Nephron (organoid): ENCODE measurements at regions not wholly inside any gene's neighbourhood (a gene's known extent, or its start where the extent isn't known, plus 50 kb on each side); places are given as distances from the start of the nearest gene placed in this dataset.
"Not testable (repeated sequence)": the region's sequence is repeated elsewhere in the genome, so short reads cannot be mapped to it uniquely, and the experiment has no call there.

ENCODE experiments used
- H3K27ac Mint-ChIP-seq, 3 experiments: 2 replicates each; pipeline ENCODE4 v1.8.0; 2020; ENCODE audit warnings: mixed read lengths in 3 of 3, mild to moderate bottlenecking in 2 of 3, moderate library complexity in 1 of 3
- H3K27me3 Mint-ChIP-seq: 2 replicates; pipeline ENCODE4 v1.8.0; 2021; ENCODE audit warnings: low read depth, mild to moderate bottlenecking, moderate library complexity, mixed read lengths
- H3K36me3 Mint-ChIP-seq: 2 replicates; pipeline ENCODE4 v1.8.0; 2020; ENCODE audit warnings: low read depth, mixed read lengths
- H3K4me1 Mint-ChIP-seq: 2 replicates; pipeline ENCODE4 v1.8.0; 2020; ENCODE audit warnings: mixed read lengths
- H3K4me3 Mint-ChIP-seq, 3 experiments: 2 replicates each; pipeline ENCODE4 v1.8.0; 2020; ENCODE audit warnings: mild to moderate bottlenecking in 3 of 3, mixed read lengths in 3 of 3, moderate library complexity in 2 of 3
- H3K9me3 Mint-ChIP-seq: 2 replicates; pipeline ENCODE4 v1.8.0; 2020; ENCODE audit warnings: mixed read lengths
- CTCF ChIP-seq, 3 experiments: fragments of 200-600 bp; sonication (generic); IDR thresholded peaks; one replicate each; pipeline ENCODE4 v1.5.0; 2021; ENCODE audit warnings: antibody characterized with exemption in 3 of 3; ENCODE audit not compliant: unreplicated experiment in 3 of 3

DNA sequence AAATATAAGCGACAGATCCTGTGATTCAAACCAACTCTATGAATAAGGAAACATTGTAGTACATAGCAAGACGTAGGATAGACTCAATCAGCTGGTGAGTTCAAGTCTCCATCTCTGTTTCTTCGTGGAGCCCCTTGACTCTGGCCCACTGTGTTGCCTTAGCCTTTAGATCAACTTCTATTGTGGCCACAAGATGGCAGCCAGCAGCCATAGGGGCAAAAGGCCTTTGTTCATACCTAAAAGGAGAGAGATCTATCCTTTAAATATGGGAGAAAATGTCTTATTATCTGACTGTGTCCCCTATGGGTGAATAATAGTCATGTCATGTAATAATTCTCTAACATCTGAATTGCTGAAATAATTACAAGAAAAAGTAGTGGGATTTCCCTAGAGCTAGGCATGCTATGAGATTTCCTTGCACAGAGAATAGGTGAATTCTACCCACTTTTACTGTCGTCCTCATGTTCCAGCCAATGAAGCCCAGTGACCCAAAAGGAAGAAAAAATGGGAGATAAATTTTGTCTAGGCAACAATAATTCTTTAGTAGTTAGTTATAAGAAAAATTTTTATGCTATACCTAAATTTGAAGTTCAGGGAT, 129.4 kb downstream of the PCDH20 start:
- Mint-ChIP-seq H3K4me1 (no peaks in the 10 kb centered on the region), H3K9me3 (no peaks in the 10 kb centered on the region), H3K27me3 (no peaks in the 10 kb centered on the region), H3K4me3 (no peak overlapping the region), H3K36me3 (no peaks in the 10 kb centered on the region), H3K27ac (no peak overlapping the region)
- TF ChIP-seq CTCF (IDR thresholded peaks at IDR 0.05; ENCODE audit: unreplicated experiment in 3 of 3) = no peak

DNA sequence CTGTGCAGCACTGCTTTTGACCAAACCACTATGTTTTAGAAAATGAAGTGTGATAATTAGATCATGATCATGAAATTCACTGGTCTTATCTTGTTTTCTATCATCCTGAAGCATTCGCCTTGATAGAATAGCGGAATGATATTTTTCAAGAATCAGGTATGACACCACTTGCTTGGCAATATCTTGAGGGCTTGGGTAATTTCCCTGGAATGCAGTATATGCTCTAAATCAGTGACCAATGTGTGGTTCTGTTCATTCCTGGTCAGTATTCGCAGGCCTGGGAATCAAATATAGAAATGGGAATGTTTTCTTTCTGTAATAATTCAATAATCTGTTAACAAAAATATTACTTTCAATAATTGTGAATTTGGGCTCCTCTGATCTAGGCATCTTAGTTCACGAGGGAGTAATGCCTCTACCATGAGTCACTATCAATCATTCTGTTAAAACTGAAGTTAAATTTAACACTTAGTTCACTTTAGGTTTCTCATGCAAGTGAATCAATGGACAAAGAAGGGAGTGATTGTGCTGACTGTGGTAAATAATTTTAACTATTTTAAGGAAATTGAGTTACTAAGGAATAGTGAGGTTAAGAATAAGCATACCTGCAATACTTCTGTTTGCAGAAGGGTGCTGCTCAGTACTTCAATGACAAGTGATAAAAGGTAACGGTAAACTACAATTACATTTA, 137.9 kb downstream of the PCDH20 start:
- H3K36me3 Mint-ChIP-seq = no peaks in the 10 kb centered on the region

GRCh38 chr13:61277088-61277487, 138.6 kb downstream of the PCDH20 start:
- Mint-ChIP-seq H3K27ac (no peak overlapping the region), H3K4me1 (no peaks in the 10 kb centered on the region), H3K36me3 (no peaks in the 10 kb centered on the region), H3K4me3 (no peak overlapping the region), H3K9me3 (peaks cover 6% of the 10 kb centered on the region), H3K27me3 (no peaks in the 10 kb centered on the region)
- no peak for TF ChIP-seq CTCF (IDR thresholded peaks at IDR 0.05; ENCODE audit: unreplicated experiment in 3 of 3)

More for the DNA sequence above, 137.9 kb downstream of the PCDH20 start:
- Mint-ChIP-seq H3K9me3 (peaks cover 6% of the 10 kb centered on the region), H3K4me3 (no peak overlapping the region), H3K27me3 (no peaks in the 10 kb centered on the region), H3K4me1 (no peaks in the 10 kb centered on the region), H3K27ac (no peak overlapping the region)
- no peak for TF ChIP-seq CTCF (IDR thresholded peaks at IDR 0.05; ENCODE audit: unreplicated experiment in 3 of 3)

- H3K27ac Mint-ChIP-seq = no peak overlapping the region
These were observed 139.2 kb downstream of the PCDH20 start for GRCh38 chr13:61276401-61276800.

DNA sequence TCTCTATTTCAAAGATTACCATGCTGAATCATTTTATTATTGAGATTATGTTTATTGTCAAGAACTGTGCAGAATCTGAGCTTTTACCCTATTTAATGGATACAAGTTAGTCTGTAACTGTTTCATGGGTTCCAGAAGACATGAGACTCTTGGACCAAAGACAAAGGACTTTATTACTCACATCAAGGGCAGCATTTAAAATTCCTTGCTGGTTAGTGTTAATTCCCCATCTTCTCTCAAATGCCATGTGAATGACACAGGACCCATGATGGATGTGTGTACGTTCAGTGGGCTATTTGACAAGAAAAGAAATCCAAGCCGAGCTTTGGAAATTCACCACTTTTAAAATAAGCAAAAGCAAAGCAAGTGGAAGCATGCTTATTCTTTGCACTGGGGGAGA, 139.9 kb downstream of the PCDH20 start:
- peaks cover 6% of the 10 kb centered on the region for H3K9me3 Mint-ChIP-seq
- H3K27ac Mint-ChIP-seq = no peak overlapping the region
- no peaks in the 10 kb centered on the region for H3K4me1 Mint-ChIP-seq
- no peaks in the 10 kb centered on the region for H3K36me3 Mint-ChIP-seq
- no peaks in the 10 kb centered on the region for H3K27me3 Mint-ChIP-seq
- TF ChIP-seq CTCF (IDR thresholded peaks at IDR 0.05; ENCODE audit: unreplicated experiment in 3 of 3) = no peak
- H3K4me3 Mint-ChIP-seq = no peak overlapping the region

More at GRCh38 chr13:61276401-61276800, 139.2 kb downstream of the PCDH20 start:
- Mint-ChIP-seq H3K4me1 (no peaks in the 10 kb centered on the region), H3K27me3 (no peaks in the 10 kb centered on the region), H3K36me3 (no peaks in the 10 kb centered on the region), H3K4me3 (no peak overlapping the region), H3K9me3 (peaks cover 6% of the 10 kb centered on the region)
- TF ChIP-seq CTCF (IDR thresholded peaks at IDR 0.05; ENCODE audit: unreplicated experiment in 3 of 3) = no peak

- Mint-ChIP-seq H3K4me3 (no peak overlapping the region), H3K27me3 (no peaks in the 10 kb centered on the region), H3K4me1 (no peaks in the 10 kb centered on the region), H3K36me3 (no peaks in the 10 kb centered on the region), H3K27ac (no peak overlapping the region), H3K9me3 (peaks cover 6% of the 10 kb centered on the region)
- no peak for TF ChIP-seq CTCF (IDR thresholded peaks at IDR 0.05; ENCODE audit: unreplicated experiment in 3 of 3)
These were observed 140.4 kb downstream of the PCDH20 start for GRCh38 chr13:61275251-61275650.

- H3K4me3 Mint-ChIP-seq, H3K27ac Mint-ChIP-seq, H3K4me1 Mint-ChIP-seq, H3K27me3 Mint-ChIP-seq, H3K36me3 Mint-ChIP-seq: not testable (repeated sequence)
- peaks cover 18% of the 10 kb centered on the region for H3K9me3 Mint-ChIP-seq
These were observed 148.8 kb downstream of the PCDH20 start for GRCh38 chr13:61266896-61267295.
